Naive thymus-derived CD8-positive, alpha-beta T cell (primary cell): ENCODE measurements at regions not wholly inside any gene's neighbourhood (a gene's known extent, or its start where the extent isn't known, plus 50 kb on each side); places are given as distances from the start of the nearest gene placed in this dataset.

Experiments
- ATAC-seq, 2 donors: fragments of 150-1000 bp; cut with Tn5 transposase in 1 of 2; sonication (Bioruptor Pico), chemical (Tn5 transposase) in 1 of 2; 1 replicate in 1 of 2; 2 replicates in 1 of 2; pipeline ENCODE4 v1.10.0; 2021; ENCODE audit warnings: mild to moderate bottlenecking in 2 of 2, moderate library complexity in 2 of 2
- POLR2A ChIA-PET: fragments of 350-600 bp; sonication (Branson Sonifier 250); formaldehyde crosslinking; loops from one replicate; lab custom pipeline; 2021; ENCODE audit warnings: antibody characterized with exemption; lab: Charles Lee
- DNase-seq, 10 donors: peaks; one replicate each; pipeline versions ENCODE4 v3.0.0 to v3.0.0-alpha.2; 2020 to 2022
- H3K27ac Mint-ChIP-seq, 10 donors: one replicate each; pipeline ENCODE4 v1.8.0; 2020 to 2022; ENCODE audit warnings: mild to moderate bottlenecking in 10 of 10, mixed read lengths in 10 of 10, moderate library complexity in 4 of 10, inconsistent platforms in 1 of 10
- H3K27me3 Mint-ChIP-seq, 5 donors: one replicate each; pipeline ENCODE4 v1.8.0; 2021 to 2022; ENCODE audit warnings: mixed read lengths in 5 of 5
- H3K36me3 Mint-ChIP-seq, 3 donors: one replicate each; pipeline ENCODE4 v1.8.0; 2020 to 2022; ENCODE audit warnings: mixed read lengths in 3 of 3, mild to moderate bottlenecking in 2 of 3, inconsistent platforms in 1 of 3
- H3K4me1 Mint-ChIP-seq, 4 donors: one replicate each; pipeline ENCODE4 v1.8.0; 2021 to 2022; ENCODE audit warnings: mixed read lengths in 4 of 4
- H3K4me3 Mint-ChIP-seq, 10 donors: one replicate each; pipeline ENCODE4 v1.8.0; 2020 to 2022; ENCODE audit warnings: mild to moderate bottlenecking in 10 of 10, mixed read lengths in 10 of 10, moderate library complexity in 6 of 10, inconsistent platforms in 1 of 10
- H3K9me3 Mint-ChIP-seq, 9 donors: one replicate each; pipeline ENCODE4 v1.8.0; 2020 to 2022; ENCODE audit warnings: mixed read lengths in 9 of 9, mild to moderate bottlenecking in 3 of 9, inconsistent platforms in 1 of 9, moderate library complexity in 1 of 9

GRCh38 chr7:42753367-42753766 is 158.5 kb downstream of the C7orf25 start:
- H3K27me3 Mint-ChIP-seq = peaks cover 0 to 15% (median 3%) of the 10 kb centered on the region in 5 donors
- POLR2A ChIA-PET = no interaction called here

GRCh38 chr7:42750172-42750571 is 161.7 kb downstream of the C7orf25 start:
- peaks cover 0 to 15% (median 3%) of the 10 kb centered on the region in 5 donors for H3K27me3 Mint-ChIP-seq
- H3K36me3 Mint-ChIP-seq = peaks cover 0 to 6% (median 0%) of the 10 kb centered on the region in 3 donors
- DNase-seq (no peak), ATAC-seq (no peak)
- peaks cover 0 to 10% (median 4%) of the 10 kb centered on the region in 9 donors for H3K9me3 Mint-ChIP-seq
- H3K4me3 Mint-ChIP-seq = no peak overlapping the region
- H3K4me1 Mint-ChIP-seq = no peaks in the 10 kb centered on the region
- H3K27ac Mint-ChIP-seq = no peak overlapping the region
- POLR2A ChIA-PET = no interaction called here

More at GRCh38 chr7:42753367-42753766, 158.5 kb downstream of the C7orf25 start:
- peaks cover 0 to 6% (median 0%) of the 10 kb centered on the region in 3 donors for H3K36me3 Mint-ChIP-seq
- peaks cover 0 to 10% (median 2%) of the 10 kb centered on the region in 9 donors for H3K9me3 Mint-ChIP-seq
- H3K4me1 Mint-ChIP-seq = no peaks in the 10 kb centered on the region
- no peak overlapping the region for H3K4me3 Mint-ChIP-seq
- no peak overlapping the region for H3K27ac Mint-ChIP-seq
- no peak for DNase-seq
- no peak for ATAC-seq

GRCh38 chr7:42747044-42747443 is 164.8 kb downstream of the C7orf25 start:
- DNase-seq = no peak
- Mint-ChIP-seq H3K27me3 (peaks cover 0 to 11% (median 2%) of the 10 kb centered on the region in 5 donors), H3K4me1 (no peaks in the 10 kb centered on the region), H3K9me3 (peaks cover 0 to 16% (median 4%) of the 10 kb centered on the region in 9 donors), H3K36me3 (peaks cover 0 to 6% (median 0%) of the 10 kb centered on the region in 3 donors), H3K27ac (no peak overlapping the region), H3K4me3 (no peak overlapping the region)
- POLR2A ChIA-PET = no interaction called here
- ATAC-seq = no peak

- peaks cover 0 to 6% (median 0%) of the 10 kb centered on the region in 3 donors for H3K36me3 Mint-ChIP-seq
- ATAC-seq (no peak), DNase-seq (no peak)
- POLR2A ChIA-PET = no interaction called here
- peaks cover 0 to 11% (median 2%) of the 10 kb centered on the region in 5 donors for H3K27me3 Mint-ChIP-seq
- peaks cover 0 to 16% (median 4%) of the 10 kb centered on the region in 9 donors for H3K9me3 Mint-ChIP-seq
- no peak overlapping the region for H3K27ac Mint-ChIP-seq
- H3K4me1 Mint-ChIP-seq = no peaks in the 10 kb centered on the region
- H3K4me3 Mint-ChIP-seq = no peak overlapping the region
Measured at GRCh38 chr7:42746214-42746613, 165.7 kb downstream of the C7orf25 start.

GRCh38 chr7:42745357-42746059 is 166.4 kb downstream of the C7orf25 start:
- DNase-seq (no peak), ATAC-seq (no peak)
- Mint-ChIP-seq H3K27me3 (peaks cover 0 to 11% (median 2%) of the 10 kb centered on the region in 5 donors), H3K9me3 (peaks cover 0 to 16% (median 4%) of the 10 kb centered on the region in 9 donors), H3K36me3 (peaks cover 0 to 6% (median 0%) of the 10 kb centered on the region in 3 donors), H3K4me1 (no peaks in the 10 kb centered on the region), H3K4me3 (no peak overlapping the region), H3K27ac (no peak overlapping the region)
- POLR2A ChIA-PET = no interaction called here

GRCh38 chr7:42744746-42745145 is 167.1 kb downstream of the C7orf25 start:
- POLR2A ChIA-PET = no interaction called here
- Mint-ChIP-seq H3K36me3 (peaks cover 0 to 6% (median 0%) of the 10 kb centered on the region in 3 donors), H3K4me3 (no peak overlapping the region), H3K4me1 (no peaks in the 10 kb centered on the region), H3K9me3 (peaks cover 0 to 16% (median 4%) of the 10 kb centered on the region in 9 donors), H3K27ac (no peak overlapping the region), H3K27me3 (peaks cover 0 to 7% (median 0%) of the 10 kb centered on the region in 5 donors)
- DNase-seq (no peak), ATAC-seq (no peak)

- DNase-seq = no peak
- ATAC-seq = no peak
- no peaks in the 10 kb centered on the region for H3K4me1 Mint-ChIP-seq
- peaks cover 0 to 10% (median 4%) of the 10 kb centered on the region in 9 donors for H3K9me3 Mint-ChIP-seq
- H3K4me3 Mint-ChIP-seq = no peak overlapping the region
- no peak overlapping the region for H3K27ac Mint-ChIP-seq
- H3K27me3 Mint-ChIP-seq = peaks cover 0 to 3% (median 0%) of the 10 kb centered on the region in 5 donors
- POLR2A ChIA-PET = no interaction called here
- H3K36me3 Mint-ChIP-seq = no peaks in the 10 kb centered on the region
Measured at GRCh38 chr7:42743077-42743858, 168.6 kb downstream of the C7orf25 start.

GRCh38 chr7:42742318-42742717 is 169.6 kb downstream of the C7orf25 start:
- H3K27ac Mint-ChIP-seq = no peak overlapping the region

GRCh38 chr7:42740408-42740807 is 171.5 kb downstream of the C7orf25 start:
- no peak for DNase-seq
- H3K9me3 Mint-ChIP-seq = peaks cover 0 to 16% (median 0%) of the 10 kb centered on the region in 9 donors
- no peak for ATAC-seq
- H3K4me1 Mint-ChIP-seq = no peaks in the 10 kb centered on the region
- POLR2A ChIA-PET = no interaction called here
- H3K27ac Mint-ChIP-seq = no peak overlapping the region
- no peaks in the 10 kb centered on the region for H3K36me3 Mint-ChIP-seq
- peaks cover 0 to 6% (median 0%) of the 10 kb centered on the region in 5 donors for H3K27me3 Mint-ChIP-seq
- no peak overlapping the region for H3K4me3 Mint-ChIP-seq

More at GRCh38 chr7:42742318-42742717, 169.6 kb downstream of the C7orf25 start:
- no peak for DNase-seq
- no peak for ATAC-seq
- Mint-ChIP-seq H3K36me3 (no peaks in the 10 kb centered on the region), H3K27me3 (peaks cover 0 to 3% (median 0%) of the 10 kb centered on the region in 5 donors), H3K9me3 (peaks cover 0 to 16% (median under 1%) of the 10 kb centered on the region in 9 donors), H3K4me1 (no peaks in the 10 kb centered on the region), H3K4me3 (no peak overlapping the region)
- POLR2A ChIA-PET = no interaction called here

- no peak overlapping the region for H3K4me3 Mint-ChIP-seq
- DNase-seq (no peak), ATAC-seq (no peak)
- H3K36me3 Mint-ChIP-seq = no peaks in the 10 kb centered on the region
- H3K27ac Mint-ChIP-seq = no peak overlapping the region
- POLR2A ChIA-PET = no interaction called here
- peaks cover 0 to 6% (median 0%) of the 10 kb centered on the region in 5 donors for H3K27me3 Mint-ChIP-seq
- peaks cover 0 to 16% (median 0%) of the 10 kb centered on the region in 9 donors for H3K9me3 Mint-ChIP-seq
- H3K4me1 Mint-ChIP-seq = no peaks in the 10 kb centered on the region
Measured at GRCh38 chr7:42739638-42740037, 172.2 kb downstream of the C7orf25 start.

- POLR2A ChIA-PET = no interaction called here
- Mint-ChIP-seq H3K27me3 (peaks cover 0 to 3% (median 0%) of the 10 kb centered on the region in 5 donors), H3K4me1 (no peaks in the 10 kb centered on the region)
Measured at GRCh38 chr7:42736931-42737330, 174.9 kb downstream of the C7orf25 start.

GRCh38 chr7:42735081-42735480 is 176.8 kb downstream of the C7orf25 start:
- Mint-ChIP-seq H3K9me3 (peaks cover 0 to 16% (median 0%) of the 10 kb centered on the region in 9 donors), H3K4me3 (no peak overlapping the region), H3K27me3 (peaks cover 0 to 3% (median 2%) of the 10 kb centered on the region in 5 donors), H3K4me1 (no peaks in the 10 kb centered on the region), H3K36me3 (no peaks in the 10 kb centered on the region), H3K27ac (no peak overlapping the region)
- DNase-seq = no peak
- POLR2A ChIA-PET = no interaction called here
- ATAC-seq = no peak

More at GRCh38 chr7:42736931-42737330, 174.9 kb downstream of the C7orf25 start:
- no peak for DNase-seq
- no peak for ATAC-seq
- Mint-ChIP-seq H3K9me3 (peaks cover 0 to 16% (median 0%) of the 10 kb centered on the region in 9 donors), H3K27ac (no peak overlapping the region), H3K36me3 (no peaks in the 10 kb centered on the region), H3K4me3 (no peak overlapping the region)

- Mint-ChIP-seq H3K4me3 (no peak overlapping the region), H3K9me3 (peaks cover 0 to 16% (median 0%) of the 10 kb centered on the region in 9 donors), H3K36me3 (no peaks in the 10 kb centered on the region), H3K27me3 (peaks cover 0 to 3% (median 2%) of the 10 kb centered on the region in 5 donors), H3K27ac (no peak overlapping the region), H3K4me1 (no peaks in the 10 kb centered on the region)
- POLR2A ChIA-PET = no interaction called here
- ATAC-seq = no peak
- DNase-seq = no peak
Measured at GRCh38 chr7:42734568-42734967, 177.3 kb downstream of the C7orf25 start.
